ENCODE measurements at regions not wholly inside any gene's neighbourhood (a gene's known extent, or its start where the extent isn't known, plus 50 kb on each side); places are given as distances from the start of the nearest gene placed in this dataset.
"Not testable (repeated sequence)": the region's sequence is repeated elsewhere in the genome, so short reads cannot be mapped to it uniquely, and the experiment has no call there.

GRCh38 chr9:14992516-14992915 lies 82.3 kb upstream of the FREM1 start:
- no peak overlapping the region for H3K27ac ChIP-seq
- no peak for DNase-seq (ENCODE audit: extremely low spot score in 2 of 2)
- peaks cover 10% of the 10 kb centered on the region for H3K4me1 ChIP-seq
- H3K9me3 ChIP-seq: no peaks in the 10 kb centered on the region
- no peaks in the 10 kb centered on the region for H3K27me3 ChIP-seq
- no peak for TF ChIP-seq POLR2AphosphoS5 (IDR thresholded peaks at IDR 0.05; ENCODE audit: insufficient read depth in 1 of 2, low read depth in 1 of 2)
- no peak for TF ChIP-seq CTCF (IDR thresholded peaks at IDR 0.05)
- no peak for TF ChIP-seq POLR2A (IDR thresholded peaks at IDR 0.05)
- H3K4me3 ChIP-seq: peak overlapping the region; percentile 40 to 59
- intact Hi-C loops (cut with DNase I): no loop called here
- H3K36me3 ChIP-seq: no peaks in the 10 kb centered on the region

GRCh38 chr9:14992081-14992480 lies 81.9 kb upstream of the FREM1 start:
- Histone ChIP-seq H3K4me1 (peaks cover 10% of the 10 kb centered on the region), H3K27ac (no peak overlapping the region), H3K27me3 (no peaks in the 10 kb centered on the region), H3K36me3 (no peaks in the 10 kb centered on the region), H3K9me3 (no peaks in the 10 kb centered on the region), H3K4me3 (no peak overlapping the region)
- DNase-seq (ENCODE audit: extremely low spot score in 2 of 2): no peak
- no peak for TF ChIP-seq CTCF (IDR thresholded peaks at IDR 0.05)
- intact Hi-C loops (cut with DNase I): no loop called here

GRCh38 chr9:14990647-14991046 lies 80.4 kb upstream of the FREM1 start:
- H3K4me3 ChIP-seq; intact Hi-C loops (cut with DNase I); DNase-seq (ENCODE audit: extremely low spot score in 2 of 2); H3K27ac ChIP-seq; H3K9me3 ChIP-seq; H3K36me3 ChIP-seq; H3K27me3 ChIP-seq: not testable (repeated sequence)
- peaks cover 10% of the 10 kb centered on the region for H3K4me1 ChIP-seq

- no peak for TF ChIP-seq POLR2AphosphoS5 (IDR thresholded peaks at IDR 0.05; ENCODE audit: insufficient read depth in 1 of 2, low read depth in 1 of 2)
- no peak for TF ChIP-seq POLR2A (IDR thresholded peaks at IDR 0.05)
- TF ChIP-seq CTCF (IDR thresholded peaks at IDR 0.05): no peak
- intact Hi-C loops (cut with DNase I): no loop called here
- H3K4me3 ChIP-seq: no peak overlapping the region
- H3K27ac ChIP-seq: no peak overlapping the region
- H3K4me1 ChIP-seq: peaks cover 10% of the 10 kb centered on the region
- no peaks in the 10 kb centered on the region for H3K27me3 ChIP-seq
- no peaks in the 10 kb centered on the region for H3K36me3 ChIP-seq
- no peaks in the 10 kb centered on the region for H3K9me3 ChIP-seq
- DNase-seq (ENCODE audit: extremely low spot score in 2 of 2): no peak
These were observed 79.6 kb upstream of the FREM1 start for GRCh38 chr9:14989811-14990210.

GRCh38 chr9:14989336-14989735 lies 79.1 kb upstream of the FREM1 start:
- H3K27me3 ChIP-seq; DNase-seq (ENCODE audit: extremely low spot score in 2 of 2); H3K4me3 ChIP-seq; H3K36me3 ChIP-seq; intact Hi-C loops (cut with DNase I); H3K27ac ChIP-seq; H3K9me3 ChIP-seq: not testable (repeated sequence)
- H3K4me1 ChIP-seq: peaks cover 10% of the 10 kb centered on the region

GRCh38 chr9:14987858-14988257 lies 77.6 kb upstream of the FREM1 start:
- no peak for TF ChIP-seq POLR2AphosphoS5 (IDR thresholded peaks at IDR 0.05; ENCODE audit: insufficient read depth in 1 of 2, low read depth in 1 of 2)
- no peak for TF ChIP-seq CTCF (IDR thresholded peaks at IDR 0.05)
- no peak for TF ChIP-seq POLR2A (IDR thresholded peaks at IDR 0.05)
- Histone ChIP-seq H3K9me3 (no peaks in the 10 kb centered on the region), H3K4me1 (no peaks in the 10 kb centered on the region), H3K4me3 (no peak overlapping the region), H3K36me3 (no peaks in the 10 kb centered on the region), H3K27ac (no peak overlapping the region), H3K27me3 (no peaks in the 10 kb centered on the region)
- no peak for DNase-seq (ENCODE audit: extremely low spot score in 2 of 2)
- intact Hi-C loops (cut with DNase I): no loop called here
